IPS-NIHi11 (cell line): ENCODE measurements at regions not wholly inside any gene's neighbourhood (a gene's known extent, or its start where the extent isn't known, plus 50 kb on each side); places are given as distances from the start of the nearest gene placed in this dataset.

ENCODE experiments used
- DNase-seq: peaks from one replicate; pipeline ENCODE4 v3.0.0; 2012; ENCODE audit warnings: mixed read lengths, low spot score

DNA sequence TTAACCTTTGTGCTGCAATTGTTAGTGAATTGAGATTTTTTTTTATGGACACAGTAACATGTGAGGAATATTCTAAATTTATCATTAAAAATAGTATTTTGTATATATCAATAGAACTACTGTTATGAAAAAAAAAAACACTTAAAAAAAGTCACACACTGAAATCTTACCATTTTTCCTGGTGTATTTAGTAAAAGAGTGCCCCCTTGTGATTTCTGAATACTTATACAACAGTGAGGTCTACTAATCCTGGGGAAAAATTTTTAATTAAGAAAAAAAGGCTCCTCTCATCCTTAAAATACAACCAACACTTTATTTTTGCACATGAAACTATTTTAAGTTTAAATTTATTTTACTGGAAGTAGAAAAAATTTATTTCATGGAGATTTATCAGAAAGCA, 56.4 kb upstream of the SPOCK3 start:
- DNase-seq: peak; percentile 8

DNA sequence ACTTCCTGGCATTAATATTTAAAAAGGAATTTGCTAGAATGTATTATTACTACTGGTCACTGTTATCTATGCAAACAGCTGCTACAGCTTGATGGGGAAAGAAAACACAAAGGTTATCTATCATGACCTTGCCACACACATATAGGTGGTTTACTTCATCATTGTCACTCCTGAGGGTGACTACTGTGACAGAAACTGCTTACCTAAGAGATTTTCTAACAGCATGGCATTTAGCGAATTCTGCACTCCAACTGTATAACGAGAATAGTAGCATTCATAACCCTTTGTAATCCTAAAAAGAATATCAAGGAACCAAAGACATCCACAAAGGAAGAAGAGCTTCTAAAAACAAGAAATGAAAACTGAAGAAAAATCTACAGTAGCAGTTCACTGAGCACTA, 74.6 kb upstream of the SPOCK3 start:
- DNase-seq: no peak

DNA sequence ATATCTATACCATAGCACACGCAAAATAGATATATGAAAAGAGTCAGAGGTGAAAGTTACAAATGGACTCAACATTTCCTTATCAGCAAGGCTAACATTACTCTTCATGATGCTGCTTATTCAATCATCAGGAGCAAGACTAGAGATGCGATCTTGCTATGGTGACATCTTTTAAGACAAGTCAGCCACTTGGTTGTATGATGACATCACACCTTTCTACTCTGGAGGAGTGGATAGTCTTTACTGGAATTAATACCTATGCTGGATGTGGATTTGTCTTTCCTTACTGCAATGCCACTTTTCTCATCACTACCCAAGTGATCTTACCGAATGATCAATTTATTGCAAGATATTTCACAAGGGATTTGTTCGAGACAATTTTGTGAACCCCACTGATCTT, 87.0 kb upstream of the SPOCK3 start:
- no peak for DNase-seq

DNA sequence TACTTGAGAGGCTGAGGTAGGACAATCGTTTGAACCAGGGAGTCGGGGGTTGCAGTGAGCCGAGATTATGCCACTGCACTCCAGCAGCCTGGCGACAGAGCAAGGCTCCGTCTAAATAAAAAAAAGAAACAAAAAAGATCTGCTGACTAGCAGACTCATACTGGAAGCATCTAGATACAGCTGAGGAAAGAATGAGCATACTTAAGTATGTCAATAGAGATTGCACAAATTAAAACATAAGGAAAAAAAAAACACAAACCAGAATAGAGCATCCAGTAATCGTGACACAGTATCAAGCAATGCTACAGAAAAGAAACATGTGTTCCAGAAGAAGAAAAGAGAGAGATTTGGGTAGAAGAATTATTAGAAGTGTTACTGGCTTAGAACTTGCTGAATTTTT, 105.5 kb upstream of the SPOCK3 start:
- no peak for DNase-seq

DNA sequence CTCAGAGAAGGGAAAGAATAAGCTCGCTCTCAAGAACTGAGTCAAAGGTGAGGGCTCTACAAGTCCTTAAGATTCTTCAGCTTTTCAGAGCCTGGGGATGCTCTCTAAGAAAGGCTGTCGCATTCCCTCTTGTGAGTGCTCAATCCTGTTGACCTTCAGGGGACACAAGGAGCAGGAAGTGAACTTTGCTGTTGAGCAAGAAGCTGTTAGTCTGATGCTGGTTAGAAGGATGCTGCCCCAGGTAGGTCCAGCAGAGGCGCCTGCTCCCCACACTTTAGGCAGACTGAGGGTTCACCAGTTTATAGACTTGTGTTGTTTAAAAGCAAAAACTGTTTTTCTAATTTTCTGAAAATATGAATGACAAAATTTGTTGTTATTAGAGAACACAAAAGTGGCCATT, 125.4 kb upstream of the SPOCK3 start:
- DNase-seq: no peak

DNA sequence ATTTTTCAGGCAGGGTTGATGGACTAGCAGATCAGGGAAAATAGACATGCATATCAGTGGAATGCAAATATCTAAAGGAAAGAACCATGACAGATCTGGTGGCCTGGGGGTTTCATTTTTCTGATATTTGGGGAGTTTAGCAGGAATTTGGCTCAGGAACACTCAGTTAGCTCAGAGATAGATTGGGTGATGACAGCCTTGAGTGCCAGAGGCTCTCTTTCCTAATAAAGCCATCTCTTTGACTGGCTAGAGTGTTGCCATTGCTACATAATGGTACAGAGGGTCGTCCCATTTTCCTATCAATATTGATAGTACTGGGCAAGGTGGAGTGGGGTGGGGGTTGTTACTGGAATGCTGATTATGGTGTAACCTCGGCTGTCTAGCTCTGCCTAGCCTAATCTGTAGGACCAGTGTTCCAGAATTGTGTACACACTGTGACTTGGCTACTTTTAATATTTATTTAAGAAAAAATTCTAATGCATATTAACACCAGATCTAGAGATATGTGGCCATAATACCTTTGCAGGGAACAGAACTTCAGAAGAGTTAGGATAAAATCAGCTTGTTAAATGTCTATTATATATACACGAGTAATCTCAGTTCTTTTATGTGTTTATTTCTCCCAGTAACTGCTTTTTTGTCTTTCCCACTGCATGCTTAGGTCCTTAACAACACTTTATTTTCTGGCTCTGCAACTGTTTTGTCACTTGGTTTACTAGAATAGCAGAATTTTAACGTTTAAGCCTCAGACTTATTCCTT, 145.0 kb upstream of the SPOCK3 start:
- DNase-seq: no peak

DNA sequence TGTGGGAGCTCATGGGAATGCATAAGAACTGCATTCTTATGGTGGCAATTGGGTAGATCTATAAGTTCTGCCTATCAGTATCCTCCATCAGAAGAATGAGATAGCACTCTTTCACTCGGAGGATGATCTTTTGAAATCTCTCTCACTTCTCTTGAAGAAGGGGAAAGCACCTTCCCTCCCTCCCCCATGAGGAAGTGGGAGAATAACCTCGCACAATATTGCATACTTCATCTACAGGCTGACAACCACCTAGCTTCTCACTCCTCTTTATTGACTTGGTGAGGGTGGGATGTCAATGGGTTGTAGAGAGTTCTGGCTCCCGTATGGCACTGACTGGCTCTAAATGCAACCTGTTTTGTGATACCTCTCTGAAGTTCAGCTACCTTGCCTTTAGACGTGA, 146.7 kb upstream of the SPOCK3 start:
- no peak for DNase-seq

DNA sequence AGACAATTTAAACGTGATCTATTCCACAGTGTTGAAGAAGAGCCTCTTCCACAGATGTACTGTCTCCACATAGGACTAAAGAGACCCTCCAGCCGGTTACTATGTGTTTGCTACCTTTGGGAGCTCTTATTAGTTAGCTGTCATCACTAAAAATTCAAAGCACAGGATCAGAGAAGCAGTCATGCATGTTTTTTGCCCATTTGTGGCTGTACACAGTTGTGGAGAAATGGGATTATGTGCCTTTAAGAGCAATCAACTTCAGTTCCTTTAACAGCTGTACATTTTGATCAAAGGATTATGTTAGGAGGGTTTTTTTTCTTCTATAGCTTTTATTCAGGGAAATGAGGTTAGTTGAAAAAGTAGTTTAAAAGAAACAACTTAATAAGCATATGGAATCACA, 149.0 kb upstream of the SPOCK3 start:
- no peak for DNase-seq

DNA sequence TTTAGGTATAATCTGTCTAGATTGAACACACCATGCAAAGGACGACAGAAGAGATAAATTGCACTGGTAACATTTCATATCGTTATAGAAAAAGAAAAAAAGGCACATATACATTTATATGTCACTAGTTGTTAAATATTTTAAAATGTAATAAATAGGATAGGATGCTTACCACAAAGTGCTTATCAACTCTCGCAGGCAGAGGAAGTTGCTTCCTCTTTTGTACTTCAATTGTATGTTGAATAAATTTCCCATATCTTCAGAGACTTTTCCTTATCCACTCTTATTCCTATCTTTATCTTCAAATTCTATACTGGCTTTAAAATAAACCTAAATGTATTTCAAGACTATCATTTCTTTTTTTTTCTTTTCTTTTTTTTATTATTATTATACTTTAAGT, 163.3 kb upstream of the SPOCK3 start:
- no peak for DNase-seq

DNA sequence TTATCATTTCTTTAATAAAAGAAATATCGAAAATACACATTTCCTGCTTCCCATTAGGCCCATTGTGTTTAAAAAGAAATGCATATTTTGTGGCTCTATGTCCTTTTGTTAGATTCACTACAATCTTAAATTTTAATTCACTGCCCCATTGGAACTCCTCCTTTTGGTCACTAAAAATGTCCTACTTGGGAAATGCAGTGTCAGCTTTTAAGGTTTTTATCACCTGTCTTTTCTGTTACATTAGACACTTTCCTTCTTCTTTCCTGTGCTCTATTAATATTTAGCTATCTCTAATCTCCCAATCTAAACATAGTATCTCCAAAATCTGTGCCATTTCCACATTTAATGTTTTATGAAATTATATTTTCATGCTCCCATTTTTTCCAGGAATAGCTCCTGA, 164.9 kb upstream of the SPOCK3 start:
- no peak for DNase-seq

DNA sequence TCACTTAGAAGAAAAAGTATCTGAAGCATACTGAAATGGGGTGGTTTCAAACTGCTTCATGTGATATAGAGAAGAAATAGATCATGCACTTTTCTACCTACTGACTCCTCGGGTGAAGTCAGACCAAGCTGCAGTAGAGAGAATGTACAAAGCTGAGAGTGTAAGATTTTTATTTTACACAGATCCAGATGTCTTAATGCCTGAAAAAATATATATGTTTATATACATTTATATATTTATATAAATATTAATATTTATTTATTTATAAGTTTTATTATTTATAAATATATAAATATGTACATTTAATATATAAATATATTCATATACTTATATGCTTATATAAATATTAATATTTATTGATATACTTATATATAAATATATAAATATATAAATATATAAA, 171.9 kb upstream of the SPOCK3 start:
- no peak for DNase-seq

DNA sequence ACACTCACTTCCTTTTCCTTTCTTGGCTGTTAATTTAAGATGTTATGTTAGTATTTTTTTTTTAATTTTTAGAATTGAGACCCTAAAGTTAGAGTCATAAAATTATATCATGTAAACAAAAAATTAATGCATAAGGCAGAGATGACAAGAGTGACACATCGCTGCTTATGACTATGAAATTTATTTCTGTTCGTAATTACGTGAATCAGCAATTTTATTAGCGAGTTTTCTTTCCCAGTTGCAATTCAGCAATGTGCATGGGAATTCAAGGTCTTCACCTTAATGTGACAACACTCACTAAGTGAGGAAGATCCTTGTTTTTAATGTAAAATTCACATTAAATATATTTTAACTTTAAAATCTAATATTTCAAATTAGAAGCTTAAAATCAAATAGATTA, 181.2 kb upstream of the SPOCK3 start:
- no peak for DNase-seq

DNA sequence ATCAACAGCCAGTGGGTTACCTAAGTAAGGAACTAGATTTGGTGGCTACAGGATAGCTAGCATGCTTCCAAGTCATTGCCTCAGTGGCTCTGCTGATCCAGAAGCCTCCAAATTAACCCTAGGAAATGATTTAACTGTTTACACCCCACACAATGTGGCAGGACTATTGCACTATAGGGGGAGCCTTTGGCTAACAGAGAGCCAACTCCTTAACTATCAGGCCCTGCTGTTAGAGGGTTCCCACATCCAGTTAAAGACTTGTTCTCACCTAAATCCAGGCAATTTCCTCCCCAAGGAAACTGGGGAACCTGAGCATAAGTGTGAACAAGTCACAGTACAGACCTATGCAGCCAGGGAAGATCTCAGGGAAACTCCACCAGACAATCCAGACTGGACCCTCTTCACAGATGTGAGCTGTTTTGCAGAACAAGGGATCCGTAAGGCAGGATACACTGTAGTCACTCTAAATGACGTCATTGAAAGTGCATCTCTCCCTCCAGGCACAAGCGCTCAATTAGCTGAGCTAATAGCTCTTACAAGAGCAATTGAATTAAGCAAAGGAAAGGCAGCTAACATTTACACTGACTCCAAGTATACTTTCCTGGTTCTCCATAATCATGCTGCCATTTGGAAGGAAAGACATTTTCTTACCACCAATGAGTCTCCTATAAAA, 185.3 kb upstream of the SPOCK3 start:
- DNase-seq: no peak

DNA sequence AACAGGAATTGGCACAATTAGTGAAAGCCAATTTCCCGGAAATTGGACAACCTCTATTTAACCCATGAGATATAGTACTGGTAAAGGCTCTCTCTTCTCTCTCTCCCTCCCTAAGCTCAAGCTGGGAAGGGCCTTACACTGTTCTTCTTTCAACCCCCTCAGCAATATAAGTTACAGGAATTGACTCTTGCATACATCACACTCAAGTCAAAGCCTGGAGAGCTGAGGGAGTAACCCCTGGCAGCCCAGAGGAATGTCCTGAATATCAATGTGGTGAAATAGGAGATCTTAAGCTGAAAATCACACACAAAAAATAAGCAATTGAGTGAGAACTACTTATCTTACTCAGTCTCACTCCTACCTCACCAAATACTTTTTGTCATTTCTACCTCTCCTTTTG, 186.9 kb upstream of the SPOCK3 start:
- DNase-seq: no peak

DNA sequence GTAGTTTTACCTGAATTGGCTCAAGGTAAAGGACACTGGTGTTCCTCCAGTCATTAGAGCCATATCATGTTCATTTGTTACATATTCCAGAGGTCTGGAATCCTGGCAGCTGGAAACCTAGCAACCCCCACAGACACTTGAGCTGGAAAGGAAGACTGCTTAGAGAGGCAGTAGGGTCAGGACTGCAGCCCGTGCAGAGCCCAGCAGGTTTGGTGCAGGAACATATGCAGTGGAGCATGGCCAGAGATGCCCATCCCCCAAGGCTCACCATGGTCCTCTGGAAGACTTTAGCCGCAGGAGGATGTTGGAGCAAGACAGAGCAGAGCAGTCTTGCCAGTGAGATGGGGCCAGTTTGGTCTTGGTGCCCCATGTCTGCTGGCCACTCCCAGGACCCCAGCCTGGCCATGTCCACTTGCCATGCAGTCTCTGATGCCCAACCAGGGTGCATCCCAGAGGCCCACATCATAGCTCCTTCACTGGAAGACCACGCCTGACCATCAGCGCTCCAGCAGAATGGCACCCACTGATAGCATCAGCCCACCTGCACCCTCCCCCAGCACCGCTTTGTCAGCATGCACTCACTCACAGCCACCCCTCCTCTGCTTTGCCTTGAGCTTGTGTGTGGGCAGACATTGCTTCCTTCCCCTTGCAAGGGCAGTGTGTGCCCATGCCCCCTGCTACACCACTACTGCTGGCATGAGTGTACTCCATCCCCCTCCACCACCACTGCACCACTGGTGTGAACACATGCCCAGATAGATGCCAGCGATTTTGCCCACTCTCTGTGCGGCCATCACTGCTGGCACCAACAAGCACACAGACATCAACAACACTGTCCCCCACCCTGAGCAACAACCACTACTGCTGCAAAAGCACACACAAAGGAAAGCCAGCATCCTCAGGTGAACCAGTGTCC, 190.3 kb upstream of the SPOCK3 start:
- DNase-seq: no peak

DNA sequence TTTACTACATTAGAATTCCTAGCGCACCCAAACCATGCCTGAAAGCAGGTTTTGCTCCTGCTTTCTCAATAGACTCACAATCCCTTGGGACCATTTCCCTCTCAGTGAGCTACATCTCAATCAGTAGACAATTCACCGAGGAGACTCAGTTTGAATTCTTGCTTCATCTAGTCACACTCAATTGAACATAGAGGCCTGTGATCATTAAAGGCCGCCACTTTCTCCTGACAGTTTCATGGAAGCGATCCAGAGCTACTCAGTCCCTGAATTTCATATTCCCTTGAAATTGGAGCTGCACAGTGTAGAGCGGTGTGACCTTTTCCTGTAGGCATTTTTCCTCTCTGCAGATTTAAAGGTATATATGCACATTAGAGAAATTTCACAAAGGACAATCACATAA, 193.9 kb upstream of the SPOCK3 start:
- DNase-seq: peak; percentile 44

DNA sequence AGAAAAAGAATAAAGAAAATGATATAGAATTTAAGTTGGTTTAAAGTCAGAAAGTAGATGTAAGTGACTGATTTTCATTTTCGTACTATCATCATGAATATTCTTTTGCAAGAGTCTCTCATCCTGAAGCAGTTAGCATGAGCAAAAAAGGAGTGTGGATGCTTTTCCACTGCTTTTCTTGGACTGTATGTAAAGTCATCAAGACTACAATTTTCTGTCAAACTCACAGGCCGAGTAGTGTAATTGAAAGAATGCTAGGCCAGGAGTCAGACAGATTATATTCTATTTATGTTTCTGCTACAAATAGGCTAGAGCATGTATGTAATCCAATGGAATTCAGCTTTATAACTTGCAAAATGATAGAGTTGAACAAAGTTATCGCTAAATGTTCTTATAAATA, 197.1 kb upstream of the SPOCK3 start:
- DNase-seq: no peak

DNA sequence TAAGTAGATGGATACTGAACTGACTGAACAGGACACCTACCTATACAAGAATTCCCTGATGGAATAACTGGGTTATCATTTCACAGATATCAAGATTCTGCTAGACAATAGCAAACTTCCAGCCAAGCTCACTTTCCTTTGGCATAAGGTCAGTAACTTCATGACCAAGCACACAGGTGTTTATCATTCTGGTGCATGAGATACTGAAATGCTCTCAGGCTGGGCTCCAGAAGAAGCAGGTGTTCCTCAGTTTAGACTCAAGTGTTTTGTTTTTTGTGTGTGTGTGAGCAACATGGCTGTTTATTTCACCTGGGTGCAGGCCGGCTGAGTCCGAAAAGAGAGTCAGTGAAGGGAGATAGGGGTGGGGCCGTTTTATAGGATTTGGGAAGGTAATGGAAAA, 201.5 kb upstream of the SPOCK3 start:
- no peak for DNase-seq

DNA sequence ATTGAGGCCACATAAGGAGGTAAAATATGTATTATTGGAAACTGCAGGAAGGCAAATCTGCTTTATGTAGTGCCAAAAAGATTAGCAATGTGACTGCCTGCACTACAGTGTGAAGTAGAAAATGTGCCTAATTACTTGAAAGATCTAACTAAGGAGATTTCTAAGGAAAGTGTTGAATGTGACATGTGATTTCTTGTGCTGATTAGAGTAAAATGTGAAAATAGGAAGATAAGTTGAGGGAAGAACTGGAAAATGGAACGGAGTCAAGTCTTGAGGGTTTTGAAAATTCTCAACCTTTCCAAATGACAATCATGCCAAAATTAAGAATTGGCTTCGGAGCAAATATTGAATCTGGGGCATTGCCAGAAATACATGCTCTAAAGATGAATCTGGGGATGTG, 209.5 kb upstream of the SPOCK3 start:
- DNase-seq: no peak

DNA sequence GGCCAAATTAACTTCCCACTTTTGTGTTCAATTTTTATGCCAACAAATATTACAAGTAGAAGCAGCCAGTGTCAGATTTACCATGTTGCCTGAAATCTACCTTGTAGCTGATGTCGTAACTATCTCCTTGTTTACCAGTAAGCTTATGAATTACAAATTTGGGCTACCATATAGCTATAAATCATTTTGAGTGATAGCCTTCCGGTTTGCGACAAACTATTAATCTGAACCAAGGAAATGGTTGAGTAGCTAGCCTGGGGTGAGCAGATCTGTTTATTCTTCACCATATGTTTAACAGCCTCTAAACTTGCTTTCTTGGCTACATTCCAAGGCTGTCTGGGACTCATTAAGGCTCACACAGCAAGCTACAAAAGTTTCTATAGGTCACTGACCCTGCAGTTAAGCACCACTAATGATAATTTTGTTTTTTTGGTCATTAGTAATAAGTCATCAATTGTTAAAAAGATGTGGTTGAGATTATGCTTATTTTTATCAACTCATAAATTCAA, 218.7 kb upstream of the SPOCK3 start:
- no peak for DNase-seq

DNA sequence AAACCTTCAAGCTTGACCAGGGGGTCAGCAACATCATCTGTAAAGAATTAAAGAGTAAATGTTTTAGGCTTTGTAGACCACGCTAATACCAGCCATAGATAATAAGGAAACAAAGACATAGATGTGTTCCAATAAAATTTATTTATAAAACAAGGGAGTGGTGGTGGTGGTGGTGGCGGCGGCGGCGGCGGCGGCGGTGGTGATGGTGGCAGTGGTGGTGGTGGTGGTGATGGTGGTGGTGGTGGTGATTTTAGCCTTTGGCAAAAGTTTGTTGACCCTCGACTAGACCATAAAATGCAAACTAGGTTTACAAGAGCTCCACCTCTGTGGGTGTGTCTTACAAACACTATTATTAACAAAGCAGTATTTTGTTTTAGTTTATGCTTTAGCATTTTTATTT, 222.3 kb upstream of the SPOCK3 start:
- DNase-seq: no peak

DNA sequence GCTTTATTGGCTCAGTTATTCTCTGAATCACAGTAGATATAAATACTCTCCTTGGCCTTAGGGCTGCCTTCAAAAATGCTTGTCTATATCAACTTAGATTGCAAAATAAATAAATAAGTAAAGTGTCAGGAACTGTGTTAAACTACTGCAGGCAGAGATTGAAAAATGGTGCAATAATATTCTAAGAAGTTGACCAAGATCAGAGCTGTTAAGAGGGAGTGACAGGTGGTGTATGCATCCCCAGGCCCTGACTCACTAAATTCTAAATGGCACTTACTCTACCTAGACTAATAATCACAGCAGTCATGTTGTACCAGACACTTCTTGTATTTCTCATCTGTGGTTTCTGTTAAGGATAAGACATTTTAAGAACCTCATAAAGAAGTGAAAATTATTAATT, 235.1 kb upstream of the SPOCK3 start:
- DNase-seq: no peak

DNA sequence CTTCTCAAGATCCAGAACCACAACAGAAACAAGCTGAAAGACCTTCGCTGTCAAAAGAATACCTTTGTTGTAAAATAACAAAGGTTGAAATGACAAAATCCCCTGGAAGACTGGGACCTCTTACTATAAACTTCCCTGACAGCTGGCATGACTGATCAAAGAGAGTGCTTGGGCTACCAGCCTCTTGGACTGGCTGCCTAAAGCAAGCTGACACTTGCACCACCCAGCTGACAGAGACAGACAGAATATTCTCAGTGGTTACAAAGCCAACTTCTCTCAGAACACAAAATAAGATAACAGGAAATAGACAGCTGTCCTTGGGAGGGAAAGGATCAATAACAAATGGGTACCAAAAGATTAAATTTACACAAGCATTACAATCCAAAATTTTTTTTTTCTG, 241.7 kb upstream of the SPOCK3 start:
- no peak for DNase-seq
